H9 (cell line): ENCODE measurements at regions not wholly inside any gene's neighbourhood (a gene's known extent, or its start where the extent isn't known, plus 50 kb on each side); places are given as distances from the start of the nearest gene placed in this dataset.

Source experiments
- DNase-seq: peaks from one replicate; pipeline ENCODE4 v3.0.0-alpha.2; 2017
- H2AFZ ChIP-seq: one replicate; pipeline ENCODE4 v1.6.1; 2013; ENCODE audit warnings: mild to moderate bottlenecking, low read length, control low read depth, moderate library complexity
- H2AK5ac ChIP-seq: 2 replicates; pipeline ENCODE4 v1.6.1; 2013; ENCODE audit warnings: low read length, control low read depth, mixed read lengths; ENCODE audit not compliant: insufficient read length
- H2BK120ac ChIP-seq: one replicate; pipeline ENCODE4 v1.6.1; 2013; ENCODE audit warnings: low read depth, mild to moderate bottlenecking, low read length, control low read depth, inconsistent platforms; ENCODE audit not compliant: poor library complexity, severe bottlenecking
- H2BK12ac ChIP-seq: 2 replicates; pipeline ENCODE4 v1.6.1; 2013; ENCODE audit warnings: low read length, control low read depth, mixed read lengths, low read depth; ENCODE audit not compliant: insufficient read length
- H2BK15ac ChIP-seq: 2 replicates; pipeline ENCODE4 v1.6.1; 2013; ENCODE audit warnings: low read depth, low read length, control low read depth
- H2BK20ac ChIP-seq: one replicate; pipeline ENCODE4 v1.6.1; 2013; ENCODE audit warnings: low read depth, mild to moderate bottlenecking, low read length, control low read depth, inconsistent platforms; ENCODE audit not compliant: poor library complexity, severe bottlenecking
- H2BK5ac ChIP-seq: 2 replicates; pipeline ENCODE4 v1.6.1; 2013; ENCODE audit warnings: low read length, control low read depth, mixed read lengths; ENCODE audit not compliant: insufficient read length
- H3K14ac ChIP-seq: 2 replicates; pipeline ENCODE4 v1.6.1; 2013; ENCODE audit warnings: low read length, control low read depth; ENCODE audit not compliant: insufficient read depth
- H3K18ac ChIP-seq: 2 replicates; pipeline ENCODE4 v1.6.1; 2013; ENCODE audit warnings: low read depth, mild to moderate bottlenecking, mixed read lengths, low read length, control low read depth; ENCODE audit not compliant: insufficient read length
- H3K23ac ChIP-seq: 2 replicates; pipeline ENCODE4 v1.6.1; 2013; ENCODE audit warnings: low read length, control low read depth, mixed read lengths, low read depth; ENCODE audit not compliant: insufficient read length
- H3K23me2 ChIP-seq: 2 replicates; pipeline ENCODE4 v1.6.1; 2013; ENCODE audit warnings: low read depth, mild to moderate bottlenecking, mixed read lengths, low read length, control low read depth; ENCODE audit not compliant: insufficient read length, poor library complexity, severe bottlenecking
- H3K27ac ChIP-seq: 2 replicates; pipeline ENCODE4 v1.5.1; 2013; ENCODE audit warnings: low read length, control low read depth, mixed read lengths, low read depth; ENCODE audit not compliant: insufficient read length
- H3K27me3 ChIP-seq: 2 replicates; pipeline ENCODE4 v1.6.1; 2013; ENCODE audit warnings: low read length, control low read depth, inconsistent platforms; ENCODE audit not compliant: insufficient read depth
- H3K4ac ChIP-seq: 2 replicates; pipeline ENCODE4 v1.6.1; 2013; ENCODE audit warnings: low read depth, mild to moderate bottlenecking, control low read depth, inconsistent platforms, low read length, moderate library complexity
- H3K4me1 ChIP-seq: 2 replicates; pipeline ENCODE4 v1.6.1; 2013; ENCODE audit warnings: low read length, control low read depth, inconsistent platforms; ENCODE audit not compliant: insufficient read depth
- H3K4me2 ChIP-seq: 2 replicates; pipeline ENCODE4 v1.6.1; 2013; ENCODE audit warnings: low read length, control low read depth, mixed read lengths; ENCODE audit not compliant: insufficient read length, insufficient read depth
- H3K56ac ChIP-seq: 2 replicates; pipeline ENCODE4 v1.6.1; 2013; ENCODE audit warnings: low read depth, mild to moderate bottlenecking, mixed read lengths, low read length, control low read depth; ENCODE audit not compliant: insufficient read length
- H3K79me1 ChIP-seq: 2 replicates; pipeline ENCODE4 v1.6.1; 2013; ENCODE audit warnings: low read depth, mild to moderate bottlenecking, moderate library complexity, low read length, control low read depth, inconsistent platforms; ENCODE audit not compliant: insufficient read depth, poor library complexity, severe bottlenecking
- H3K79me2 ChIP-seq: 2 replicates; pipeline ENCODE4 v1.6.1; 2013; ENCODE audit warnings: low read length, control low read depth, inconsistent platforms; ENCODE audit not compliant: insufficient read depth
- H3K9ac ChIP-seq: 2 replicates; pipeline ENCODE4 v1.6.1; 2013; ENCODE audit warnings: low read length, control low read depth, mixed read lengths; ENCODE audit not compliant: insufficient read length; ENCODE audit errors: extremely low read depth
- H3K9me3 ChIP-seq: one replicate; pipeline ENCODE4 v1.6.1; 2013; ENCODE audit warnings: low read depth, low read length, inconsistent platforms; ENCODE audit not compliant: control insufficient read depth
- H3T11ph ChIP-seq: one replicate; pipeline ENCODE4 v1.6.1; 2013; ENCODE audit warnings: mild to moderate bottlenecking, low read length, control low read depth, inconsistent platforms
- H4K20me1 ChIP-seq: one replicate; pipeline ENCODE4 v1.6.1; 2013; ENCODE audit not compliant: control insufficient read depth, insufficient read length, insufficient read depth
- H4K5ac ChIP-seq: 2 replicates; pipeline ENCODE4 v1.6.1; 2013; ENCODE audit warnings: low read depth, mild to moderate bottlenecking, mixed read lengths, low read length, control low read depth; ENCODE audit not compliant: insufficient read length
- H4K8ac ChIP-seq: replicated peaks from 2 replicates; pipeline ENCODE4 v1.6.1; 2013; ENCODE audit warnings: low read length, control low read depth, mixed read lengths, low read depth; ENCODE audit not compliant: insufficient read length
- H4K91ac ChIP-seq: 2 replicates; pipeline ENCODE4 v1.6.1; 2013; ENCODE audit warnings: low read depth, mild to moderate bottlenecking, moderate library complexity, mixed read lengths, low read length, control low read depth; ENCODE audit not compliant: insufficient read length
- H3K27ac Mint-ChIP-seq, 3 experiments: 2 replicates in 2 of 3; 3 replicates in 1 of 3; pipeline ENCODE4 v1.8.0; 2020 to 2021; ENCODE audit warnings: mixed read lengths in 3 of 3, mild to moderate bottlenecking in 1 of 3, moderate library complexity in 1 of 3
- H3K27me3 Mint-ChIP-seq: 2 replicates; pipeline ENCODE4 v1.8.0; 2021; ENCODE audit warnings: low read depth, mild to moderate bottlenecking, moderate library complexity, mixed read lengths
- H3K36me3 Mint-ChIP-seq, 3 experiments: 2 replicates in 2 of 3; 3 replicates in 1 of 3; pipeline ENCODE4 v1.8.0; 2020 to 2021; ENCODE audit warnings: low read depth in 3 of 3, mixed read lengths in 3 of 3; ENCODE audit not compliant: insufficient read depth in 1 of 3
- H3K4me1 Mint-ChIP-seq, 2 experiments: 2 replicates each; pipeline ENCODE4 v1.8.0; 2020; ENCODE audit warnings: mixed read lengths in 2 of 2
- H3K4me3 Mint-ChIP-seq, 2 experiments: 2 replicates in 1 of 2; 3 replicates in 1 of 2; pipeline ENCODE4 v1.8.0; 2020 to 2021; ENCODE audit warnings: mild to moderate bottlenecking in 2 of 2, mixed read lengths in 2 of 2, moderate library complexity in 1 of 2
- H3K9me3 Mint-ChIP-seq, 2 experiments: 2 replicates in 1 of 2; 3 replicates in 1 of 2; pipeline ENCODE4 v1.8.0; 2020; ENCODE audit warnings: mild to moderate bottlenecking in 2 of 2, mixed read lengths in 2 of 2, moderate library complexity in 1 of 2
- CTCF ChIP-seq: fragments of 200-600 bp; sonication (generic); conservative IDR thresholded peaks from 3 replicates; pipeline ENCODE4 v1.8.0; 2021; ENCODE audit warnings: antibody characterized with exemption, mild to moderate bottlenecking
- WGBS: extraction: QIAGEN DNeasy Blood & Tissue Kit; methylation state at CpG from one replicate; pipeline ENCODE4 v1.1.7; 2013; ENCODE audit warnings: missing lambda C conversion rate, low lambda C conversion rate, mixed read lengths; ENCODE audit not compliant: insufficient read length; ENCODE audit errors: extremely low coverage; 5-methylcytosine and 5-hydroxymethylcytosine counted together

- H3K27me3 ChIP-seq, result no peaks in the 10 kb centered on the region
- no peak overlapping the region for H2BK5ac ChIP-seq
- H3K79me2 ChIP-seq, result no peaks in the 10 kb centered on the region
- H3K18ac ChIP-seq, result no peak overlapping the region
- Mint-ChIP-seq H3K9me3 (no peaks in the 10 kb centered on the region), H3K27me3 (no peaks in the 10 kb centered on the region), H3K27ac (no peak overlapping the region), H3K4me1 (peaks cover 19 to 25% of the 10 kb centered on the region in 2 experiments), H3K4me3 (no peak overlapping the region), H3K36me3 (no peaks in the 10 kb centered on the region)
- H3K9me3 ChIP-seq, result no peaks in the 10 kb centered on the region
- no peaks in the 10 kb centered on the region for H3K4me1 ChIP-seq
- no peaks in the 10 kb centered on the region for H3K23me2 ChIP-seq
- H3K4me2 ChIP-seq, result no peak overlapping the region
- no peak overlapping the region for H4K91ac ChIP-seq
- no peak overlapping the region for H2AFZ ChIP-seq
- no peak overlapping the region for H3K9ac ChIP-seq
- H4K20me1 ChIP-seq, result no peaks in the 10 kb centered on the region
- no peak overlapping the region for H3K27ac ChIP-seq
- no peak overlapping the region for H2BK20ac ChIP-seq
- no peak for TF ChIP-seq CTCF
- no peak overlapping the region for H3K23ac ChIP-seq
- no peak overlapping the region for H3K14ac ChIP-seq
- no peak overlapping the region for H2BK15ac ChIP-seq
- no peak for DNase-seq
- H4K8ac ChIP-seq, result no peak overlapping the region
- H3K4ac ChIP-seq, result no peak overlapping the region
- WGBS, result no CpG with 5 or more reads among the region's 3 CpGs
- H2BK12ac ChIP-seq, result no peak overlapping the region
- no peak overlapping the region for H3T11ph ChIP-seq
- no peak overlapping the region for H4K5ac ChIP-seq
- no peak overlapping the region for H2AK5ac ChIP-seq
- no peaks in the 10 kb centered on the region for H3K79me1 ChIP-seq
- H2BK120ac ChIP-seq, result no peak overlapping the region
- H3K56ac ChIP-seq, result no peak overlapping the region
These were observed 285.4 kb upstream of the UMPS start for GRCh38 chr3:124444896-124445295.
